ENCODE measurements at regions not wholly inside any gene's neighbourhood (a gene's known extent, or its start where the extent isn't known, plus 50 kb on each side); places are given as distances from the start of the nearest gene placed in this dataset.

DNA sequence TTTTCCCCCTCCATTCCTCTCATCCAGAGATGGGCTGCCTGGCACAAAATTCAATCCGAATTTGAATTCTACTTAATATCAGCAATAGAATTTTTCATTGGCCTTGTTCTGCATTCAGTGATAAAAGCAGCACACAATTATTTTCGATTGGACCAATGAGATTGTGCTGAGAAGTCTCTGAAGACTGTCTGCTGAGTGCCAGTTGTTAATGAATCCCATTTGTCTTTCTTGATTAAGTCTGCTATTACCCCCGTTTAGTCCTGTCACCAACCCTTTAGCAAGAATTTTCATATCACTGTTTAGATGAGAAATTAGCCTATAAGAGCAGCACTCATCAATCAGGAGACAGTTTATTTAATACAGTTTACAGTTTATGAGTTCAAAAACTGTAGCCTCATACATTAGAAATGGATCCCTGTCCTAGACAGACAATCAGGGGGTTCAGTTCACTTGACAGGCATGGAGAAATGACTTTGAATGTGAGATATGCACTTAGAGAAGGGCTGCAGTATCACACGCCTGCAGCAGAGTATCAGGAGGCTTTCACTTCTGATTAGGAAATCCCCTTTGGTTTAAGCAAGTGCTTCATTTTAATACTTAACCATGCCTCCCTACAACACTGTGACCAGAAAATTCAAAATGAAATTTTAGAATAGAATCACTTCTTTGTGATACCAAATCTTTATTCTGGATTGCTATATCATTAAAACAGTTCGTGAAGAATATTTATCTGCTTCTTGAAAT, 304.7 kb upstream of the PTBP2 start:
- TF ChIP-seq, protein P1, sequence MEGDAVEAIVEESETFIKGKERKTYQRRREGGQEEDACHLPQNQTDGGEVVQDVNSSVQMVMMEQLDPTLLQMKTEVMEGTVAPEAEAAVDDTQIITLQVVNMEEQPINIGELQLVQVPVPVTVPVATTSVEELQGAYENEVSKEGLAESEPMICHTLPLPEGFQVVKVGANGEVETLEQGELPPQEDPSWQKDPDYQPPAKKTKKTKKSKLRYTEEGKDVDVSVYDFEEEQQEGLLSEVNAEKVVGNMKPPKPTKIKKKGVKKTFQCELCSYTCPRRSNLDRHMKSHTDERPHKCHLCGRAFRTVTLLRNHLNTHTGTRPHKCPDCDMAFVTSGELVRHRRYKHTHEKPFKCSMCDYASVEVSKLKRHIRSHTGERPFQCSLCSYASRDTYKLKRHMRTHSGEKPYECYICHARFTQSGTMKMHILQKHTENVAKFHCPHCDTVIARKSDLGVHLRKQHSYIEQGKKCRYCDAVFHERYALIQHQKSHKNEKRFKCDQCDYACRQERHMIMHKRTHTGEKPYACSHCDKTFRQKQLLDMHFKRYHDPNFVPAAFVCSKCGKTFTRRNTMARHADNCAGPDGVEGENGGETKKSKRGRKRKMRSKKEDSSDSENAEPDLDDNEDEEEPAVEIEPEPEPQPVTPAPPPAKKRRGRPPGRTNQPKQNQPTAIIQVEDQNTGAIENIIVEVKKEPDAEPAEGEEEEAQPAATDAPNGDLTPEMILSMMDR (conservative IDR thresholded peaks at IDR 0.05; ENCODE audit: low read length), result no peak
- no peak for TF ChIP-seq EZH2phosphoT487 (IDR thresholded peaks at IDR 0.05; ENCODE audit: borderline replicate concordance)
